ENCODE measurements at regions not wholly inside any gene's neighbourhood (a gene's known extent, or its start where the extent isn't known, plus 50 kb on each side); places are given as distances from the start of the nearest gene placed in this dataset.

DNA sequence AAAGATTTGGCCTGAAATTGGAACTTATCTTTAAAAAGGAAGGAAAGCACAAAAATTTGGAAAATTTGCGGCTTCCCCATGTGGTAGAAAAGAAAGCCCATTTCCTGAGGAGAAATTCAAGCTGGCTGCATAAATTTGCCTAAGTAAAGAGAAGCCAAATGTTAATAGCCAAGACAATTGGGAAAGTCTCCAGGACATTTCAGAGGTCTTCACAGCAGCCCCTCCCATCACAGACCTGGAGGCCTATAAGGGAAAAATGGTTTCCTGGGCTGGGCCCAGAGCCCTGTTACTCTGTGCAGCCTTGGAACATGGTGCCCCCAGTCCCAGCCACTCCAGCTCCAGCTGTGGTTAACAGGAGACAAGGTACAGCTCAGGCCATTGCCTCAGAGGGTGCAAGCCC lies 736.5 kb downstream of the HACE1 start:
- TF ChIP-seq POLR2A (IDR thresholded peaks at IDR 0.05) = no peak
- TF ChIP-seq, protein P1, sequence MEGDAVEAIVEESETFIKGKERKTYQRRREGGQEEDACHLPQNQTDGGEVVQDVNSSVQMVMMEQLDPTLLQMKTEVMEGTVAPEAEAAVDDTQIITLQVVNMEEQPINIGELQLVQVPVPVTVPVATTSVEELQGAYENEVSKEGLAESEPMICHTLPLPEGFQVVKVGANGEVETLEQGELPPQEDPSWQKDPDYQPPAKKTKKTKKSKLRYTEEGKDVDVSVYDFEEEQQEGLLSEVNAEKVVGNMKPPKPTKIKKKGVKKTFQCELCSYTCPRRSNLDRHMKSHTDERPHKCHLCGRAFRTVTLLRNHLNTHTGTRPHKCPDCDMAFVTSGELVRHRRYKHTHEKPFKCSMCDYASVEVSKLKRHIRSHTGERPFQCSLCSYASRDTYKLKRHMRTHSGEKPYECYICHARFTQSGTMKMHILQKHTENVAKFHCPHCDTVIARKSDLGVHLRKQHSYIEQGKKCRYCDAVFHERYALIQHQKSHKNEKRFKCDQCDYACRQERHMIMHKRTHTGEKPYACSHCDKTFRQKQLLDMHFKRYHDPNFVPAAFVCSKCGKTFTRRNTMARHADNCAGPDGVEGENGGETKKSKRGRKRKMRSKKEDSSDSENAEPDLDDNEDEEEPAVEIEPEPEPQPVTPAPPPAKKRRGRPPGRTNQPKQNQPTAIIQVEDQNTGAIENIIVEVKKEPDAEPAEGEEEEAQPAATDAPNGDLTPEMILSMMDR (IDR thresholded peaks at IDR 0.05) = no peak
- H3K27me3 ChIP-seq = no peaks in the 10 kb centered on the region
- H3K9me3 ChIP-seq = no peaks in the 10 kb centered on the region
- H3K4me3 ChIP-seq = no peak overlapping the region
- intact Hi-C loops (cut with DNase I) = no loop called here
- ATAC-seq = no peak
- 70% methylated on average over 1 of the region's 1 CpG for WGBS (ENCODE audit: insufficient coverage, low coverage, low lambda C conversion rate, missing lambda C conversion rate)
- H3K27ac ChIP-seq = no peak overlapping the region
- no peaks in the 10 kb centered on the region for H3K4me1 ChIP-seq
- no peaks in the 10 kb centered on the region for H3K36me3 ChIP-seq
- DNase-seq = no peak

GRCh38 chr6:104118274-104118673 lies 741.4 kb downstream of the HACE1 start:
- Histone ChIP-seq H3K36me3 (no peaks in the 10 kb centered on the region), H3K9me3 (no peaks in the 10 kb centered on the region), H3K4me3 (no peak overlapping the region), H3K27ac (no peak overlapping the region), H3K4me1 (no peaks in the 10 kb centered on the region), H3K27me3 (no peaks in the 10 kb centered on the region)
- DNase-seq (no peak), ATAC-seq (no peak)
- 61% methylated on average over 4 of the region's 4 CpGs for WGBS (ENCODE audit: insufficient coverage, low coverage, low lambda C conversion rate, missing lambda C conversion rate)
- intact Hi-C loops (cut with DNase I) = no loop called here
- TF ChIP-seq, protein P1 (IDR thresholded peaks at IDR 0.05) = no peak
- TF ChIP-seq POLR2A (IDR thresholded peaks at IDR 0.05) = no peak

DNA sequence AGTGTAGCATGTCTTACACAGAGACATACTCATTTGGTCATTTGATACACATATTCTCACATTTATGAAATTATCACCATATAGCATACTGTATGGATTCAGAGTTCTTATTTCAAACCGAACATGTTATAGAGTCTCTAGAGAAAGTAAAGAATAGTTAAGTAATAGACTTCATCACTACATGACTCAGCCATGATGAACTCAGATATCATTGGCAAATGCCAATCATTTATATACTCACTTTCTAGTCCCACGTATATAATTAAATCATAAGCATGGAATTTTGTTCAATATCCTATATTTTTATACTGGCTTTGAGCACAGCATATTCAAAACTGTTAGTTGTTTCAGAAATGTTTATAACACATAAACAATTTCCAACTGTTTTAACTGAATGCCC lies 749.9 kb downstream of the HACE1 start:
- WGBS (ENCODE audit: insufficient coverage, low coverage, low lambda C conversion rate, missing lambda C conversion rate) = 47% methylated on average over 2 of the region's 2 CpGs

GRCh38 chr6:104108634-104109033 lies 751.1 kb downstream of the HACE1 start:
- Histone ChIP-seq H3K36me3 (no peaks in the 10 kb centered on the region), H3K4me1 (no peaks in the 10 kb centered on the region), H3K4me3 (no peak overlapping the region), H3K9me3 (no peaks in the 10 kb centered on the region), H3K27ac (no peak overlapping the region), H3K27me3 (no peaks in the 10 kb centered on the region)
- TF ChIP-seq, protein P1 (IDR thresholded peaks at IDR 0.05) = no peak
- TF ChIP-seq POLR2A (IDR thresholded peaks at IDR 0.05) = no peak
- no peak for ATAC-seq
- no peak for DNase-seq
- intact Hi-C loops (cut with DNase I) = no loop called here

More for the DNA sequence above, 749.9 kb downstream of the HACE1 start:
- Histone ChIP-seq H3K4me1 (no peaks in the 10 kb centered on the region), H3K27ac (no peak overlapping the region), H3K4me3 (no peak overlapping the region), H3K27me3 (no peaks in the 10 kb centered on the region), H3K36me3 (no peaks in the 10 kb centered on the region), H3K9me3 (no peaks in the 10 kb centered on the region)
- DNase-seq (no peak), ATAC-seq (no peak)
- TF ChIP-seq, protein P1 (IDR thresholded peaks at IDR 0.05) = no peak
- no peak for TF ChIP-seq POLR2A (IDR thresholded peaks at IDR 0.05)
- intact Hi-C loops (cut with DNase I) = no loop called here
